Activated naive CD8-positive, alpha-beta T cell treated with anti-CD3 and anti-CD28 coated beads for 36 hours (primary cell): ENCODE measurements at regions not wholly inside any gene's neighbourhood (a gene's known extent, or its start where the extent isn't known, plus 50 kb on each side); places are given as distances from the start of the nearest gene placed in this dataset.

Experiments
- DNase-seq: peaks from one replicate; pipeline ENCODE4 v3.0.0; 2021
- H3K27ac Mint-ChIP-seq: one replicate; pipeline ENCODE4 v1.8.0; 2022; ENCODE audit warnings: mild to moderate bottlenecking, moderate library complexity, mixed read lengths
- H3K27me3 Mint-ChIP-seq: one replicate; pipeline ENCODE4 v1.8.0; 2022; ENCODE audit warnings: mild to moderate bottlenecking, mixed read lengths
- H3K36me3 Mint-ChIP-seq: one replicate; pipeline ENCODE4 v1.8.0; 2021; ENCODE audit warnings: mild to moderate bottlenecking, mixed read lengths
- H3K4me1 Mint-ChIP-seq: one replicate; pipeline ENCODE4 v1.8.0; 2021; ENCODE audit warnings: mixed read lengths
- H3K4me3 Mint-ChIP-seq: one replicate; pipeline ENCODE4 v1.8.0; 2022; ENCODE audit warnings: mild to moderate bottlenecking, moderate library complexity, mixed read lengths
- H3K9me3 Mint-ChIP-seq: one replicate; pipeline ENCODE4 v1.8.0; 2022; ENCODE audit warnings: mixed read lengths

DNA sequence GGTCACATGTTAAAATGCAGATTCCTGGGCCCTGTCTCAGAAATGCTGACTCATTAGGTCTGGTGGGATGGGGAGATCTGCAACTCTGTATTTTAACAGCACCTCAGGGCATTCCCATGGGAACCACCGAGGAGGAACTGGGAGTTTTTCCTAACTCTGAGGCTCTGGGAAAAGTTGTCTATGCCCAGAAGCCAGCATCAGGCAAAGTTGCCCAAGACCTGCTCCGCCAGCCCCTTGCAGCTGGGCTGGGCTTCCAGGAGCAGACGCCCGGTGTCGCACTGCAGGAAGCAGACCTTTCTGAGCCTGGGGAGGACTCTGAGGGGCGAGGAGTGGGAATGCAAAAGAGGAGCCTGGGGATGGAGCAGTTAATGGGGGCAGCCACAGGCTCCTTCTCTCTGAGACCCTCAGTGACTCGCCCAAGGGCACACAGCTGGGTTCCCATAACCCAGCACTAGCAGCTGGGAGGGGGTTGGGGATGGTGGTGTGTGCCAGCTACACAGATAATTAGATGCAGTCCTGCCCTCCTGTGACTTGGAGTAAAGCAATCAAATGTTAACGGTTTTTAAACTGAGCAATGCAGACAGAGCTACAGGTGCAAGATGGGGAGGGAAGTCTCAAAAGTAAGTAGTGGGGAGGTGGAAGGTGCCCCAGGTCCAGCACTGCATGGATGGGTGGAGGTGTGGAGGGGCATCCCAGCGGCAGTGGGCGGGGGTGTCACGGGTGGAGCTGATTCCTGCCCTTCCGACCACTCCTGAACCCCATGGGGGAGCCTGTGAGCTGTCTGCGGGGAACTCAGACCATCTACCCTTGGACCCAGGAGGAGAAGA is 100.4 kb downstream of the LSM3 start:
- DNase-seq = no peak
- no peak overlapping the region for H3K27ac Mint-ChIP-seq
- peaks cover 3% of the 10 kb centered on the region for H3K27me3 Mint-ChIP-seq
- no peaks in the 10 kb centered on the region for H3K36me3 Mint-ChIP-seq
- H3K4me1 Mint-ChIP-seq = no peaks in the 10 kb centered on the region
- no peaks in the 10 kb centered on the region for H3K9me3 Mint-ChIP-seq
- no peak overlapping the region for H3K4me3 Mint-ChIP-seq

GRCh38 chr3:14279626-14280061 is 101.0 kb downstream of the LSM3 start:
- H3K4me3 Mint-ChIP-seq = no peak overlapping the region
- H3K27me3 Mint-ChIP-seq = peaks cover 3% of the 10 kb centered on the region
- no peaks in the 10 kb centered on the region for H3K9me3 Mint-ChIP-seq
- no peaks in the 10 kb centered on the region for H3K36me3 Mint-ChIP-seq
- no peak overlapping the region for H3K27ac Mint-ChIP-seq
- DNase-seq = no peak
- no peaks in the 10 kb centered on the region for H3K4me1 Mint-ChIP-seq

- Mint-ChIP-seq H3K27ac (no peak overlapping the region), H3K4me1 (no peaks in the 10 kb centered on the region), H3K27me3 (peaks cover 3% of the 10 kb centered on the region), H3K4me3 (no peak overlapping the region), H3K9me3 (no peaks in the 10 kb centered on the region), H3K36me3 (no peaks in the 10 kb centered on the region)
- DNase-seq = no peak
Observed at GRCh38 chr3:14280326-14280725, 101.7 kb downstream of the LSM3 start.

- Mint-ChIP-seq H3K36me3 (no peaks in the 10 kb centered on the region), H3K27ac (no peak overlapping the region), H3K9me3 (no peaks in the 10 kb centered on the region), H3K4me3 (no peak overlapping the region), H3K27me3 (peaks cover 3% of the 10 kb centered on the region), H3K4me1 (no peaks in the 10 kb centered on the region)
- DNase-seq = no peak
Observed at GRCh38 chr3:14281053-14281452, 102.4 kb downstream of the LSM3 start.

DNA sequence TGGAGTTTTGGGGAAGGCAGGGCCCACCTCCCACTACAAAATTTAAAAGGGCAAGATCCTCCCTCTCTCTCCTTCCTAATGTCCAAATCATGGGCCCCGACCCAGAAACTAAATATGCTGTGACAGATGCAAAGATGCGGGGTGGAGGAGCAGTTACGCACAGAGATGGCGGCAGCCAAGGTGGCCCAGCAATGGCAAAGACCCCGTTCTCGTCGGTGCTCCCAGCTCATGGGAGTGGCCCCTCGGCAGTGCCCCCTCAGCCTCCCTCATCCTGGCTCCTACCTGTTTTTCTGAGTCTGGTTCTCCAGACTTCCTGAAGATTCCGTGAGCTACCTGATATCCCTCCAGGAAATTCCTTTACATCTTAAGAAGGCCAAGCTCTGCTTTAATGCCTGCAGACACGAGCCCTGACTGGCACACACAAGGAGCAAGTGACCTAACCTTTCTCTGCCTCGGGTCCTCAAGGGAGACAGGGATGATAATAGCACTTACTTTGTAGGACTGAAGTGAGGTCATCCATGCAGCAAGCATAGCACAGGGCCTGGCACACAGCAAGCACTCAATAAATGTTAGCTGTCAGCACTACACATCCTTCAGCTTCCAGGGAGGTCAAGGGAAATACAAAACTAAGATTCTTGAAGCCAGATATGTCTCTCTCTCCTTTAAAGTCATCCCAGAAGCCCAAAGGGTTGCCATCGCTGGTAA is 103.5 kb downstream of the LSM3 start:
- no peaks in the 10 kb centered on the region for H3K36me3 Mint-ChIP-seq
- peaks cover 3% of the 10 kb centered on the region for H3K27me3 Mint-ChIP-seq
- no peak overlapping the region for H3K27ac Mint-ChIP-seq
- H3K4me3 Mint-ChIP-seq = no peak overlapping the region
- H3K4me1 Mint-ChIP-seq = no peaks in the 10 kb centered on the region
- H3K9me3 Mint-ChIP-seq = no peaks in the 10 kb centered on the region
- DNase-seq = no peak

DNA sequence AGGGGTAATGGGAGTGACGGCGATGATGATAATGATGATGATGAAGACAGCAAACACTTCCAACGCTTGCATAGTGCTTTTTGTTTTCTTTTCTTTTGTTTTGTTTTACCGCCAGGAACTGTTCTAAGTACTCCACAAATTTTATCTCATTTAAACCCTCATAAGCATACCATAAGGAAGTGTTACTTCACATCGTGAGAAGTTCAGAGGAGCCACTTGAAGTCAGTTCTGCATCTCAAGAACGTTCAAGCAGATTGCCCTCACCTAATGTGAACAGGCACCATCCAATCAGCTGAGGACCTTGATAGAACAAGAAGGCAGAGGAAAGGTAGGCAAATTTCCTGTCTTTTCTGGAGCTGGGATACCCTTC is 104.1 kb downstream of the LSM3 start:
- no peak overlapping the region for H3K27ac Mint-ChIP-seq
- H3K4me1 Mint-ChIP-seq = no peaks in the 10 kb centered on the region
- H3K27me3 Mint-ChIP-seq = no peaks in the 10 kb centered on the region
- no peaks in the 10 kb centered on the region for H3K9me3 Mint-ChIP-seq
- H3K4me3 Mint-ChIP-seq = no peak overlapping the region
- no peaks in the 10 kb centered on the region for H3K36me3 Mint-ChIP-seq
- DNase-seq = no peak

DNA sequence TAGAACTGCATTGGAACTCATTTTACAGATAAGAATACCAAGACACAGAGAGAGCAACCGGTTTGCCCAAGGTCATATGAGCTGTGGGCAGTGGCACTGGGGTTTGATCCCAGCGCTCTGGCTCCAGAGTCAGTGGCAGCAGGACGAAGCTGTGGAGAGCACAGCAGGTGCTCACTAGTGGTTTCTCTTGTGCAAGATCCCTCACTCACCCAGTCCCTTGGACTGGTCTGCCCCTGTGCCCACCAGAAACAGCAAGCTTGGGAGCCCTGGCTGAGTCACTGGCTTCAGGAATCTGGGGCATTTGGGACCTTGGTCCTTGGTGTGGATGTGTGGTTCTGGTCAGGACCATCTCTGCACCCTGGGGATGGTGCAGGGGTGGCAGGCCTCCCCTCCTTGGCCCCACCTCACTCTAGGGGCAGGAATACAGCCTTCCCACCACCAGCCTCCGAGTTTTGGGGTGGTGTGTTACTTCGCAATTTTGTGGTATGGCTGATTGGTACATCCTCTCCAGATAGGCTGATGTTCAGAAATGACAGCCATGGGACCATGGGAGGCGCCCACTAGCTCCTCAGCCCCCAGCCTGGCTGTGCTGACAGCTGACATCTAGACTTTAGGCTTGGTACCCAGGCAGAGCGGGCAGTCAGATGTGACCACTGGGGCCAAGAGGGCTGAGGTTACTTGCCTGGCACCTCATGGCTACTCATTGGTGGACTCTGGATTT is 104.6 kb downstream of the LSM3 start:
- no peaks in the 10 kb centered on the region for H3K4me1 Mint-ChIP-seq

DNA sequence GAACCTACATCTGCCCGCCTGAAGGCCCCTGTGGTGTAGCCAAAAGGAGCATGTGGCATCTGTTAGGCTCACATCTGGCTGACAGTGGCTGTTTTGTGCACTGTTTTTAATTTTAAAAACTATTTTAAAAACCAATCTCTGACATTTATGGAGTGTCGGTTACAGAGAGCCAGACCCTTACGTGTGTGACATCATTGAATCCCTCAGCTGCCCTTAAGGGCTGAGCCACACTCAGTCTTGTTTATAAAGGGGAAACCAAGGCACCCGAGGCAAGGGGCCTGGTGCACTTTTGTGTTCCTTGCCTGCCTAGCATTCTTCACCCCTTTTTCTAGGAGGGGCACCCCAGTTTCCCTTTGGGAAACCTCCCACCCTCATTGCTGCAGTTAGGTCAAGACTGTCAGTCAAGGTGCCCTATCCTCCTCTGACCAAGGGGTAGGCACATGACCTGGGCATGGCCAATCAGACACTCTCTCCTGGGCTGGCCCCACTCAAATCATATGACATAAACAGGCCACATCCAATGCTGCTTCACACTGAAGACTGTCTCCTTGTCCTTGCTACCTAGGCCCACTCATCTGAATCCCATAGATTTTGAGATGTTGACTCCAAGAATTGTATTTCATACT is 105.3 kb downstream of the LSM3 start:
- Mint-ChIP-seq H3K27me3 (no peaks in the 10 kb centered on the region), H3K4me1 (no peaks in the 10 kb centered on the region), H3K36me3 (no peaks in the 10 kb centered on the region), H3K4me3 (no peak overlapping the region), H3K27ac (no peak overlapping the region), H3K9me3 (no peaks in the 10 kb centered on the region)
- DNase-seq = no peak

More for the DNA sequence above, 104.6 kb downstream of the LSM3 start:
- no peak for DNase-seq
- Mint-ChIP-seq H3K4me3 (no peak overlapping the region), H3K36me3 (no peaks in the 10 kb centered on the region), H3K27me3 (no peaks in the 10 kb centered on the region), H3K9me3 (no peaks in the 10 kb centered on the region), H3K27ac (no peak overlapping the region)

DNA sequence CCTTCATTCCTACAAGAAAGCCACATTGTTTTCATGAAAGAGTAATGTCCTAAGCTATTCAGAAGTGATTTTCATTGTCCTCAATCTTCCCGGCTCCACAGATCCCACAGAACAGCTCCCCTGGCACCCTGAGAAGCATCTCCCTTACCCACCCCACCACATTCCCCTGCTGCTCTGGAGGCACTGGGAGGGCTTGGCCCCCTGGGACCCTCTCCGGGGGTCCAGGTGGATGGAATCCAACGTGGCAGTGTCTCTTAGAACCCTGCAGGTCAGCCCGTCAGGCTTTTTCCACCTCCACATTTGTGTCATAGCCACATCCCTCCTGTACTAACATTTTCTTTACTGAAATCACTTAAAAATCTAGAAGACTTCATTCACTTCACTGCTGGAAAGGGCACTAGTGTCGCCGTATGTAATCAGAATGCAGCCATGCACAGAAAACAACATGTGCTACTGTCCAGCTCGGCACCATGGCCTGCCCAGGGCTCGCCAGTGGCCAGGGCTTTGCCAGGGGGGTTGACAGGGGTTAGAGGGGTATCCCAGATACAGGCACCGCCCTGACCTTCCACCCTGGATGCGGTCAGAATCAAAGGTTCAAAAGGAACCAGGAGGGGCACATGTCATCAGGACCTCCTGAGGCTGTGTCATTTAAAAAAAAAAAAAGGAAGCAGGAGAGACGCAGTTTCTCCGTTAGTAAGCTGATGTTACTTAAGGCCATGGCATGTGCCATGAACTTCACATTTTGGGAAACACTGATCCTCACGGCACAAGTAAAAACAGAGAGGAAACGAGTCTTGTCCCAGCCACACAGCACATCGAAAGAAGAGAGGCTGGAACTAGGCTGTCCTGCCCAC is 106.3 kb downstream of the LSM3 start:
- no peak overlapping the region for H3K4me3 Mint-ChIP-seq

DNA sequence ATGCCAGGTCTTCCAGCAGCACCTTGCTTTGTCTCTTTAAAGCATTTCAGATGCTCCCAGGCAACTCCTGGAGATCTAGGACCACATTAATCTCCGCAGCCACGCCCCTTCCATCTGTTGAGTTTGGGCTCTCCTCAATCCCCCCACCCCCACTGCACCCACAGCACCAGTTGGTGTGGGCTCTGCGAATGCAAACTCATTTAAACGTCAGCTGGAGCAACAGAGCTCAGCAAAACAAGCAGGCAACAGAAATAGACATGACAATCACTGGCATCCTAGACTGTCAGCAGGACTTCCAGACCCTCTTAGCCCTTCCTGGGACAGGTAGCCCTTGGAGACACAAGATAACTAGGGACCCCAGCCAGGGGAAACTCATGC is 106.9 kb downstream of the LSM3 start:
- H3K36me3 Mint-ChIP-seq = no peaks in the 10 kb centered on the region
- H3K27me3 Mint-ChIP-seq = no peaks in the 10 kb centered on the region
- H3K4me1 Mint-ChIP-seq = no peaks in the 10 kb centered on the region
- no peaks in the 10 kb centered on the region for H3K9me3 Mint-ChIP-seq
- no peak overlapping the region for H3K4me3 Mint-ChIP-seq
- DNase-seq = no peak
- no peak overlapping the region for H3K27ac Mint-ChIP-seq

More for the DNA sequence above, 106.3 kb downstream of the LSM3 start:
- no peak overlapping the region for H3K27ac Mint-ChIP-seq
- no peaks in the 10 kb centered on the region for H3K9me3 Mint-ChIP-seq
- no peaks in the 10 kb centered on the region for H3K27me3 Mint-ChIP-seq
- DNase-seq = no peak
- H3K4me1 Mint-ChIP-seq = no peaks in the 10 kb centered on the region
- no peaks in the 10 kb centered on the region for H3K36me3 Mint-ChIP-seq

DNA sequence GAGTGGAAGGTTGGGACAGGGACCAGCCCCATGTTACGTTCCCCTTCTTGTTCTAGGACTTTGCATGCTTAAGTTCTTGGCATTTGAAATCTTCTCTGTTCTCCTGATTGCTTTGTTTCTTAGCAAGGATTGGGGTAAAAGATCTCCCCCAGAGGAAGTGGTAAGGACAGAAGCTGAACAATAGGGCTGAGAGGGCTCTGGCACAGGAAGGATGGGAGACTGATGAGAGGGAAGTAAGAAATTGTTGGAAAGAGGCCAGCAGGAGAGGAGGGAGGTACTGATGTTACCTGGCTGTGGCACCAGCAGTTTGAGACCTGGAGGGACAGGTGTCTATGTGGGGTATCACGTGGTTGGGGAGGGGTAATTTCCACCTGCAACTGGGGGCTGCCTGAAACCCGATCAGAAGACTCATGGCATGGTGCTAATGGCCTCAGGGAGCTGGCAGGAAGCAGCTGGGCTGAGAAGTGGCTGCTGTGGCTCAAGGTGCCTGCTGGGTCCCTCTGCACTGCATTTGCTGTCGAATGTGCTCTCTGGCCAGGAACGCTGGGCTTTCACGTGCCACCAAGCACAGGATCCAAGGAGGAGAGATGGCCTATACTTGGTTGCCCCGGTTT is 108.4 kb downstream of the LSM3 start:
- no peak overlapping the region for H3K27ac Mint-ChIP-seq
- H3K4me3 Mint-ChIP-seq = no peak overlapping the region
- H3K36me3 Mint-ChIP-seq = no peaks in the 10 kb centered on the region
- H3K4me1 Mint-ChIP-seq = no peaks in the 10 kb centered on the region
- H3K9me3 Mint-ChIP-seq = no peaks in the 10 kb centered on the region
- DNase-seq = no peak
- no peaks in the 10 kb centered on the region for H3K27me3 Mint-ChIP-seq

DNA sequence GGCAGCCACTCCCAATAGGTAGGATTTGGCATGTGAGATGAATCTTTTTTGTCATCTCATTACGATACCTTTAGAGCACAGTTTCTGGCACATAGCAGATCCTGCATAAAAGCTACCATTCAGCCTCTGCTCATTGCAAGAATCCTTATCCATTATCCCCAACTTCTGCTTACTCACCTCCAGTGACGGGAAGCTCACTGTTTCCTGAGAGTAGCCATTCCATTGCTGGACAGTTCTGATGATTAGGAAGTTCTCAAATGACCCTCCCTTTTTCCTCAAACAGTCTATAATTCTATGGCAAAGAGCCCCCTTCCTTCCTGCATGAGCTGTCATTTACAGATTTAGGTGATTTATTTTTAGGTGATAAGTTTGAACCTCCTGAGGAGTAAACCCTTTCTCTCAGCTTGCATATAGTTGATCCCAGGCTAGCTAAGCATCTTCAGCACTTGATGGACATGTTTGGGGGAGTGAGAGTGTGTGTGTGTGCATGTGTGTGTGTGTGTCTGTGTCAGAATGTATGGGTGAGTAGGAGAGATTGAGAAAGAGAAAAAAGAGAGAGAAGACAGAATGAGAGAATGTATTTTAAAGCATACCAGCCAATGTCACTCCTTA is 109.7 kb downstream of the LSM3 start:
- Mint-ChIP-seq H3K4me3 (no peak overlapping the region), H3K9me3 (no peaks in the 10 kb centered on the region), H3K4me1 (no peaks in the 10 kb centered on the region), H3K27me3 (no peaks in the 10 kb centered on the region), H3K36me3 (no peaks in the 10 kb centered on the region), H3K27ac (no peak overlapping the region)
- DNase-seq = no peak

GRCh38 chr3:14288833-14289451 is 110.3 kb downstream of the LSM3 start:
- Mint-ChIP-seq H3K36me3 (no peaks in the 10 kb centered on the region), H3K27me3 (no peaks in the 10 kb centered on the region), H3K4me1 (no peaks in the 10 kb centered on the region), H3K27ac (no peak overlapping the region), H3K4me3 (no peak overlapping the region), H3K9me3 (no peaks in the 10 kb centered on the region)
- DNase-seq = no peak
